PFSK-1 (cell line): ENCODE measurements at regions not wholly inside any gene's neighbourhood (a gene's known extent, or its start where the extent isn't known, plus 50 kb on each side); places are given as distances from the start of the nearest gene placed in this dataset.

ENCODE experiments used
- FOXP2 ChIP-seq: optimal IDR thresholded peaks from 2 replicates; pipeline ENCODE3; 2011; ENCODE audit warnings: borderline replicate concordance, control low read depth, inconsistent platforms; ENCODE audit not compliant: insufficient read depth; ENCODE audit errors: extremely low read length, extremely low read depth
- POLR2AphosphoS5 ChIP-seq: IDR thresholded peaks from 2 replicates; pipeline ENCODE4 v1.6.1; 2012; ENCODE audit warnings: low read depth, mild to moderate bottlenecking, control low read depth, low read length, moderate library complexity
- REST ChIP-seq, 2 experiments: IDR thresholded peaks; 2 replicates each; pipeline versions ENCODE4 v1.6.1 to v1.8.0; 2011 to 2012; ENCODE audit warnings: low read depth in 2 of 2, low read length in 2 of 2, control low read depth in 1 of 2, inconsistent platforms in 1 of 2, mild to moderate bottlenecking in 1 of 2, moderate library complexity in 1 of 2; ENCODE audit not compliant: insufficient read depth in 1 of 2
- SIN3A ChIP-seq: IDR thresholded peaks from 2 replicates; pipeline ENCODE4 v1.6.1; 2012; ENCODE audit warnings: mild to moderate bottlenecking, low read length, moderate library complexity, borderline replicate concordance; ENCODE audit not compliant: insufficient read depth
- TAF1 ChIP-seq: IDR thresholded peaks from 2 replicates; pipeline ENCODE4 v1.6.1; 2012; ENCODE audit warnings: low read length, control low read depth, borderline replicate concordance; ENCODE audit not compliant: insufficient read depth

GRCh38 chr10:1809139-1809741, 71.9 kb upstream of the ADARB2 start:
- TF ChIP-seq SIN3A: no peak
- no peak for TF ChIP-seq TAF1
- TF ChIP-seq POLR2AphosphoS5: no peak
- TF ChIP-seq REST (IDR thresholded peaks at IDR 0.05; ENCODE audit: insufficient read depth in 1 of 2, low read depth in 2 of 2, low read length in 2 of 2): no peak
- TF ChIP-seq FOXP2: no peak

GRCh38 chr10:1807924-1808323, 70.6 kb upstream of the ADARB2 start:
- TF ChIP-seq REST (IDR thresholded peaks at IDR 0.05; ENCODE audit: insufficient read depth in 1 of 2, low read depth in 2 of 2, low read length in 2 of 2): no peak

- TF ChIP-seq FOXP2 (no peak), POLR2AphosphoS5 (no peak), REST (IDR thresholded peaks at IDR 0.05; ENCODE audit: insufficient read depth in 1 of 2, low read depth in 2 of 2, low read length in 2 of 2) (no peak), TAF1 (no peak), SIN3A (no peak)
Measured at GRCh38 chr10:1807196-1807595, 69.9 kb upstream of the ADARB2 start.

GRCh38 chr10:1802413-1802812, 65.1 kb upstream of the ADARB2 start:
- no peak for TF ChIP-seq SIN3A
- TF ChIP-seq POLR2AphosphoS5: no peak
- no peak for TF ChIP-seq REST (IDR thresholded peaks at IDR 0.05; ENCODE audit: insufficient read depth in 1 of 2, low read depth in 2 of 2, low read length in 2 of 2)
- TF ChIP-seq TAF1: no peak
- no peak for TF ChIP-seq FOXP2

GRCh38 chr10:1788401-1788800, 51.1 kb upstream of the ADARB2 start:
- no peak for TF ChIP-seq TAF1
- TF ChIP-seq POLR2AphosphoS5: no peak
- no peak for TF ChIP-seq FOXP2
- no peak for TF ChIP-seq REST (IDR thresholded peaks at IDR 0.05; ENCODE audit: insufficient read depth in 1 of 2, low read depth in 2 of 2, low read length in 2 of 2)
- no peak for TF ChIP-seq SIN3A
